AG10803 (cell line): ENCODE measurements at regions not wholly inside any gene's neighbourhood (a gene's known extent, or its start where the extent isn't known, plus 50 kb on each side); places are given as distances from the start of the nearest gene placed in this dataset.
A peak's percentile ranks its signal among the peaks of the same experiment; 100 is the strongest.

Experiments used
- DNase-seq: peaks from one replicate; pipeline ENCODE4 v3.0.0; 2010; ENCODE audit warnings: low read depth
- H3K4me3 ChIP-seq: 2 replicates; pipeline ENCODE4 v1.5.1; 2011; ENCODE audit warnings: mild to moderate bottlenecking, low read length, control low read depth
- CTCF ChIP-seq: conservative IDR thresholded peaks from 2 replicates; pipeline ENCODE4 v1.5.1; 2011; ENCODE audit warnings: mild to moderate bottlenecking, low read length, control low read depth, inconsistent platforms

GRCh38 chr10:108254089-108254488 is 1089.6 kb upstream of the SORCS1 start:
- no peak for DNase-seq
- H3K4me3 ChIP-seq: no peak overlapping the region
- no peak for TF ChIP-seq CTCF

GRCh38 chr10:108252771-108253170 is 1088.3 kb upstream of the SORCS1 start:
- peak; percentile 12 for DNase-seq
- no peak for TF ChIP-seq CTCF
- no peak overlapping the region for H3K4me3 ChIP-seq

DNA sequence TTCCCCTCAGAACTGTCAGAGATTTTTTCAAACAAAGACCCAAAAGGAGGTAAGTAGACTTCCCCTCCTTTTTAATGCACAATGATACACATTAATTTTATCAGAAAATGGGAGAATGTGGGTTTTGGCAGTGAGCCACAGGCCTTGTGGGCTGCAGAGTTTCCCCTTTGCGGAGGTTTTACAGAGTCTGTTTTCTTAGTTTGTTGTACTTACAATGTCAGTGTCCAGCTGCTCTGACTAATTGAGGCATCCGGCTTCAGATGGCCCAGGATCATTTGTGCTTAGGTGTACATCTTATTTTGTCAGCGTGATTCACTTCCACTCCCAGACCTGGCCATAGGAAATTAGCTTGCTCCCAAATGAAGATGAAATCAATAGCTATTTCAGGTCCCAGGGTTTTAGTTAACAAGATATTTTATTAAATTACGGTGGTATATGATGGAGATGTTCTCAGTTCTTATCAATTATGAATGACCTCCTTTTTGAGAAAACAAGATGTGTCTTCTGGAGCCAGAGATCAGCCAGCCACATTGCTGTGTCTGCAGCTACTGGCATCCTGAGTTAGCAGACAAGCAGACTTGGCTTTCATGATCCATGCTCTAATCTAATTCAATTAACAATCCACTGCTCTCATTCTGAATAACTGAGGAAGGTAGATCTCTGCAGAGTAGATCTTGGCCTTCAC is 1086.6 kb upstream of the SORCS1 start:
- no peak for TF ChIP-seq CTCF
- no peak overlapping the region for H3K4me3 ChIP-seq
- DNase-seq: no peak

- no peak for TF ChIP-seq CTCF
- DNase-seq: no peak
- H3K4me3 ChIP-seq: no peak overlapping the region
Measured at GRCh38 chr10:108249940-108250339, 1085.4 kb upstream of the SORCS1 start.

DNA sequence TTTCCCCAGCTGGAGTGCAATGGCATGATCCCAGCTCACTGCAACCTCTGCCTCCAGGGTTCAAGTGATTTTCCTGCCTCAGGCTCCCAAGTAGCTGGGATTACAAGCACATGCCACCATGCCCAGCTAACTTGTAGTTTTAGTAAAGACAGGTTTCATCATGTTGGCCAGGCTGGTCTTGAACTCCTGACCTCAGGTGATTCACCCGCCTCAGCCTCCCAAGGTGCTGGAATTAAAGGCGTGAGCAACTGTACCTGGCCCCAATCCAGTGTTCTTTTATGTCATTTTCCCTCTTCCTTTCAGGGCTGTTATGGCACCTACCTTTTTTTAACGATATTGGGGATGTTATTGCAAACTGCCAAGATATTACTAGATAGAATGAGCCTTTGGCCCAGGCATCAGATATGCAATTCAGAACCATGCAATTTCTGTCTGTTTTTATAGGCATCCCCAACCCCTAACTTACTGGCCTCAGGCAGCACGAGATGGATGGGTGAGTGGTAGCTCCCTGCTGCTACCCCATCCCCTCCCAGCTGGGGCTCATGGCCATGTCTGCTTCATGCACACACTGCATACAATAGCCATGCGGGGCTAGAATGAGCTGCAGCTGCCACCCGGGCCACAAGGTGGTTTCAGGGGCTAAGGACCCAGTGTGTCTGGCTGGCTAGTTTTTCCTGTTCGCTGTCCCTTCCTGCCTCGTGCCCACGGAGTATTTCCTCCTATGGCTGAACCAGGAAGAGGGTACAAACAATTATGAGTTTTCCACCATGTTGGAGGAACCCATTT is 1080.1 kb upstream of the SORCS1 start:
- H3K4me3 ChIP-seq: no peak overlapping the region
- DNase-seq: no peak
- TF ChIP-seq CTCF: no peak

DNA sequence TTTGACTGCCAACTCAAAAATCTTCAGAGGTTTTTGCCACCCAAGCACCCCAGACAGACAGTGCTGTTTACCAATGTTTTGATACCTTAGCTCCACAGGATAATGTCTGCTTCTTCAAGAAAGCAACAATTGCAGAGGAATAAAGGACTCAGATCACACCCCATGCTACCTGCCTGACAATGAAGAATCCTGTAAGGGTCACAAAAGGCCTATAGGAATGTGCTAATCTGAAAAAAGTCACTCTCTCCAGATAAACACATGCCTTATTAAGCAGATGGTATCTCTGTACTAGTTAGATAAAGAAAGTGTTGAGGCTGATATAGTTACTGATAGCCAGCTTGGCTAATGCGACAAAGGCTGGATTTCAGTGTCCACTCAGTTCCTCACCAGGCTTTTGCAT is 1076.7 kb upstream of the SORCS1 start:
- no peak overlapping the region for H3K4me3 ChIP-seq
- no peak for TF ChIP-seq CTCF
- no peak for DNase-seq

DNA sequence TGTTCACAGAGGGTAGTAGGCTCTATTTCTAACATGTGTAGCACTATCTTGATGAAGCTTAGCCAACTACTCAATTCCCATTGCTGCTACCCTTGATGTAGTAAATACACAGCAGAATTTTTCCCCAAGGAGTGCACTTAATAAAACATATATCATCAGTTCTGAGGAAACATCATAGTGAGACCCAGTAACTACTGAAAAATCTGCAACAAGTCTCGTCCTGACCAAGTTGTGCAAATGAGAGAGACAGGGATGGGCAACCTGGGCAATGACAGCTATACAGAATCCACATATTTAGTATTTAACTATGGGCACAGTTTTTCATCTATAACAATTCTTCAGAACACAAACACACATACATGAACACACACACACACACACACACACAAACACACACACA is 1073.8 kb upstream of the SORCS1 start:
- H3K4me3 ChIP-seq: no peak overlapping the region
- TF ChIP-seq CTCF: no peak
- DNase-seq: no peak
